Fibroblast of the aortic adventitia (primary cell): ENCODE measurements at regions not wholly inside any gene's neighbourhood (a gene's known extent, or its start where the extent isn't known, plus 50 kb on each side); places are given as distances from the start of the nearest gene placed in this dataset.
"Not testable (repeated sequence)": the region's sequence is repeated elsewhere in the genome, so short reads cannot be mapped to it uniquely, and the experiment has no call there.

Experiments used
- DNase-seq: peaks from one replicate; pipeline ENCODE4 v3.0.0-alpha.2; 2010; ENCODE audit warnings: low read depth
- H3K4me3 ChIP-seq: 2 replicates; pipeline ENCODE4 v1.5.1; 2011; ENCODE audit warnings: low read depth, mild to moderate bottlenecking, control low read depth, low read length, moderate library complexity
- TF ChIP-seq, protein P1 (sequence below): IDR thresholded peaks from 2 replicates; pipeline ENCODE4 v1.5.1; 2011; ENCODE audit warnings: mild to moderate bottlenecking, low read length, control low read depth, inconsistent platforms; ENCODE audit not compliant: insufficient read depth

DNA sequence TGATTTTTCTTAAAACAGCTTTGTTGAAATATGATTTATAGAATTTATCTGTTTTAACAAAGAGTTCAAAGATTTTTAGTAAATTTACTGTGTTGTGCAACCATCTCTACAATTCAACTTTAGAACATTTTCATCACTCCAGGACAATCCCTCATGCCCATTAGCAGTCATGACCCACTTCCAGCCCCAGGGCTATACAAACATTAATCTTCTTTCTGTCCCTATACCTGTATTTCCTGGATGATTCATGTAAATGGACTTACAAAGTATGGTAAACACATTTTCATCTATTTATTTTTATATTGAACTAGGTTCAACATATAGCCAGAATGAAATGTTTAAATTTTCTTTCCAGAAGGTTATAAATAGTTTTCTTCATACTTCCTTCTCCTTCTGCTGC is 127.8 kb upstream of the CCDC180 start:
- TF ChIP-seq, protein P1, sequence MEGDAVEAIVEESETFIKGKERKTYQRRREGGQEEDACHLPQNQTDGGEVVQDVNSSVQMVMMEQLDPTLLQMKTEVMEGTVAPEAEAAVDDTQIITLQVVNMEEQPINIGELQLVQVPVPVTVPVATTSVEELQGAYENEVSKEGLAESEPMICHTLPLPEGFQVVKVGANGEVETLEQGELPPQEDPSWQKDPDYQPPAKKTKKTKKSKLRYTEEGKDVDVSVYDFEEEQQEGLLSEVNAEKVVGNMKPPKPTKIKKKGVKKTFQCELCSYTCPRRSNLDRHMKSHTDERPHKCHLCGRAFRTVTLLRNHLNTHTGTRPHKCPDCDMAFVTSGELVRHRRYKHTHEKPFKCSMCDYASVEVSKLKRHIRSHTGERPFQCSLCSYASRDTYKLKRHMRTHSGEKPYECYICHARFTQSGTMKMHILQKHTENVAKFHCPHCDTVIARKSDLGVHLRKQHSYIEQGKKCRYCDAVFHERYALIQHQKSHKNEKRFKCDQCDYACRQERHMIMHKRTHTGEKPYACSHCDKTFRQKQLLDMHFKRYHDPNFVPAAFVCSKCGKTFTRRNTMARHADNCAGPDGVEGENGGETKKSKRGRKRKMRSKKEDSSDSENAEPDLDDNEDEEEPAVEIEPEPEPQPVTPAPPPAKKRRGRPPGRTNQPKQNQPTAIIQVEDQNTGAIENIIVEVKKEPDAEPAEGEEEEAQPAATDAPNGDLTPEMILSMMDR, result no peak
- no peak for DNase-seq
- H3K4me3 ChIP-seq, result no peak overlapping the region

DNA sequence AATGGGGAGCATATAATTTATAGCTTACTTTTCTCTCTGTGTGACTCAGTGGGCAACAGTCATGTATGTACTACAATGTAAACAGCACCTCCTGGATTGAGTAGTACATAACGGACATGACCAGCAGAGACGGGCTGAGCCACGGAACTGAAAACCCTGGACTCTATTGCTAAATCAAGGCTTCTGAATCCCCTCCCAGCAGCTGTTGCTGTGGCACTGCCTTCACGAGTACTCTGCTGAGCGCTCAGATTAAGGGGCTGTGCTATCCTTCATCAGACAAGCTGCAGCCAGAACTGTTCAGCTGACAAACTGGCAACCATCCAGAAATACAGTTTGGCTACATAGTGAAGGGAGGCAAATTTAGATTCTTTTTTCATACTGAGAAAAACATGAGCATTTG is 131.3 kb upstream of the CCDC180 start:
- TF ChIP-seq, protein P1, result no peak
- H3K4me3 ChIP-seq, result no peak overlapping the region
- DNase-seq, result no peak

DNA sequence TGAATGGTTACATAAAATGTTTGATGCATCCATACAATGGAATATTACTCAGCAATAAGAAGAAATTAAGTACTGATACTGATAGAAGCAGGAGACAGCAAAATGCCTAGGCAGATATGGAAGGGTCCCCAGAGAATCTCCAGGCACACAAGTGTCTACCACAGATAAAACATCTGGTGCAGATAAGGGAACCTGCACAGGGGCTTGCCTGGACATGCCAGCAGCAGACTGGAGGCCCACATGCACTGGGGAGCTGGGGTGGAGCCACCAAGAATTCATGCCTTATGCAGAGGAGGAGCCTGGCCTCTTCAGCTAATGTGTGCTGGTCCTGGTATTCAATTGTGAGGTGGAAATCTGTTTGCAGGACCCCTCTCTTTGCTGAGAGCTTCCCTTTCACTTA is 129.2 kb upstream of the CTSV start:
- DNase-seq, result peak; percentile 1

DNA sequence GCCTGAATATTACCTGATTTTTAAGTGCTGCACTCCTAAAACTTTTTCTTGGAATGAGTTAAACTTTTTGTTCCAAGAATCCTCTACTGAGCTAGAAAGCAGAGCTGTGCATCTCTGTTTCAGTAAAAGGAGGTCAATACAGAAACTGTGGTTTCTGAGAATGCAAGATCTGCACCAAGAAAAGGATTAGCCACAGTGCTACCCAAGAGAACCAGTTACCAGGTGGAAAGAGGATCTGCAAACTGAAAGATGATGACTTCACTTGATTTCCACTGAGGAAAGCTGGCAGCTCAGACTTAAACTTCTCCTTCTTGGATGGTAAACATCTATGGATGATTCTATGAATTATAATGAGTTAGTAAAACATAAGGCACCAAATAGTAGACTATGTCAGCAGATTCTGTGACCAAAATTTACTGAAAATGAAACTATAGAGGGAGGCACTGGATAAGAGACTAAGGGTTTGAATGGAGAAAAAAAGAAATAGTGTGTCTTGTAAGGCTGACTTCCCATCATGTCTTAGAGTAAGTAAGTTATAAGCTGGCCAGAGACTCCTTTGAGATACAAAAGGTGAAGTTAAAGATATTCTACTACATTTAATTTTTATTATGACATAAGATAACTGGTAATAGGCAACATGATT is 127.7 kb upstream of the CTSV start:
- DNase-seq, H3K4me3 ChIP-seq: not testable (repeated sequence)

More for the DNA sequence above, 129.2 kb upstream of the CTSV start:
- not testable (repeated sequence) for H3K4me3 ChIP-seq

DNA sequence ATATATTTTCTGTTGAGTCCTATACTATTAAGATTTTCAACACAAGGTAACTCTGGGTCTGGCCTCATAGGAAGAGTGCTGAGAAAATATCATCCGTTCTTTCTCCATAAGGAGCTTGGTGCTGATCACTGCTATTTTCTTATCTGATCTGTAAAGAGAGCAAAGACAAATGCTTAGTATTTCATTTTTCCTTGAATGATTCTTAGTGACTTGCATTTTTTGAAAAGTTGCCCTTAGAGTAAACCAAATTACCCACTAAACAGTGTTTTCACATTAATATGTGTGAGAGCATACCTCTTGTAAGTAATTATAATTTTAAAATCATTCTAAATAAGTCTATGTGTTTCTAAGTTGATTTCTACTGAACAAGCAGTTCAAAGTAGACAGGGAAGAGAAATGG is 121.3 kb upstream of the CTSV start:
- H3K4me3 ChIP-seq, result no peak overlapping the region
- TF ChIP-seq, protein P1, result no peak
- DNase-seq, result no peak

DNA sequence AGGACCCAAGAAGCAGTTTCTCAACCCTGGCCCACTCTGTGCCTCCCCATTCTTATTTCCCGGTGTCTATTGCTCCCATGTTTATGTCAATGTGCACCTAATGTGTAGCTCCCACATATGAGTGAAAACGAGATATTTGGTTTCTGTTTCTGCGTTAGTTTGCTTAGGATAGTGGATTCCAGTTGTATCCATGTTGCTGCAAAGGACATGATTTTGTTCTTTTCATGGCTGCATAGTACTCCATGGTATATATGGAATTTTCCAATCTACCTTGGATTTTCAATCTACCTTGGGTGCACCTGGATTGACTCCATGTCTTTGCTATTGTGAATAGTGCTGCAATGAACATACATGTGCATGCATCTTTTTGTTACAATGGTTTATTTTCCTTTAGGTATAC is 119.8 kb upstream of the CTSV start:
- H3K4me3 ChIP-seq, DNase-seq: not testable (repeated sequence)

DNA sequence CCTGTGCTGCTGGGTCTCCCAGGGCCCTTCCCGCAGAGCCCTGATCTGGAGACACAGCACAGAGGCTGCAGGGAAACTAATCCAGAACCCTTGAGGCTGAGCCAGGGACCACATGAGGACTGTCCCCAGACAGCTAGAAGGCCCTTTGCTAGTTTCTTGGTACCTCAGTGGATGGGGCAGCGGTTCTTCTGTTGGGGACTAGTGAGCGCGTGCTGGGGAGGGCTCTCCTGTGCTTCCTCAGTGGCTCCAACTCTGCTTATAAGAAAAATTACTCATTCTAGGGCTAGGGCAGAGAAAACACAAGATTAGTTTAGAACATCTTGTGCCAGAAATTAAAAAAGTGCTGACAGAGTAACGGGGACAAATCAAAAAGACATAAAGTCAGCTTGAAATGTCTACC is 116.5 kb upstream of the CTSV start:
- not testable (repeated sequence) for DNase-seq, H3K4me3 ChIP-seq

DNA sequence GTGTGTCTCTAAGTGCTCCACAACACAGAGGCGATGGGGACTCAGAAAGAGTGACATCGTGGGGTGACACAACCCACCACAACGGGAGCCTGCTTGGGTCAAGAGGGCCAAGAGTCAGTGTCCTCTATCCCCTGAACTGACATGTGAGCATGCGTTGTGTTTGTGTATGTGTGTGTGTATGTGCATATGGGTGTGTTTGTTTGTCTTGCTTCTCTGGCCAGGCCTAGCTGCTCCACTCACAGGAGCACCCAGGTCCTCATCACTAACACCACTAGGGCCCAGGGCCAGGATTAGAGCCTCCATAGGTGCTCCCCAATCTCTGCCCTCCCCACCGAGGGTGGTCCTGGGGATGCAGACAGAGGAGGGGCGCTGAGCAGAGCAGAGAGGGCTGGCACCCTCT is 115.0 kb upstream of the CTSV start:
- H3K4me3 ChIP-seq, result no peak overlapping the region
- TF ChIP-seq, protein P1, result no peak
- DNase-seq, result no peak

DNA sequence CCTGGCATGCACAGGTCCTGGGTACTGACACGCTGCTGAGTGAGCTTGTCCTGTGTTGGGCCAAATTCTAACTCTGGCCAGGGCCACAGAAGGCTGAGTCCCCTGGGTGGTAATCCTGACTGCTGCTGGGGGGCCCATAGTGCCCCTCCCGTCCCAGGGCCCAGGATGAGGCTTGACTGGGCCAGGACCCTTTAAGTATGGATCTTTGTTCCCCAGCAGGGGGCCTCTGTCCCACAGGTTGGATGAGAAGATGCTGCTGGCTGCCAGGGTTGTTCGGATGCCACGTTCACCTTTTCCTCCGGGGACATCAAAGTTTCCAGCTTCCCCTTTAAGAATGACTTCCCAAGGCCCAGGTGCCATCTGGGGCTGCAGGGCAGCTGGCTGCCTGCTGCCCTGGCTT is 114.2 kb upstream of the CTSV start:
- not testable (repeated sequence) for H3K4me3 ChIP-seq, DNase-seq

DNA sequence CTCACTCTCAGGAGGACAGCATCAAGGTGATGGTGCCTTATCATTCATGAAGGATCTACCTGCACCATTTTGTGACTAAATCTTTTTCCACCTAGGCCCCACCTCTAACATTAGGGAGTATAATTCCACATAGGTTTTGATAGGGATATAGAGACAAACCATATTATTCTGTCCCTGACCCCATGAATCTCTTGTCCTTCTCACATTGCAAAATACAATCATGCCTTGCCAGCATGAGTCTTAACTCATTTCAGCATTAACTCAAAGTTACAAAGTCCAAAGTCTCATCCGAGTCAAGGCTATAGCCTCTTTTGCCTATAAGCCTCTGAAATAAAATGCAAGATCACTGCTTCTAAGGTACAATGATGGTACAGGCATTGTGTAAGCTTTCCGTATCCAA is 111.5 kb upstream of the CTSV start:
- not testable (repeated sequence) for H3K4me3 ChIP-seq, DNase-seq

DNA sequence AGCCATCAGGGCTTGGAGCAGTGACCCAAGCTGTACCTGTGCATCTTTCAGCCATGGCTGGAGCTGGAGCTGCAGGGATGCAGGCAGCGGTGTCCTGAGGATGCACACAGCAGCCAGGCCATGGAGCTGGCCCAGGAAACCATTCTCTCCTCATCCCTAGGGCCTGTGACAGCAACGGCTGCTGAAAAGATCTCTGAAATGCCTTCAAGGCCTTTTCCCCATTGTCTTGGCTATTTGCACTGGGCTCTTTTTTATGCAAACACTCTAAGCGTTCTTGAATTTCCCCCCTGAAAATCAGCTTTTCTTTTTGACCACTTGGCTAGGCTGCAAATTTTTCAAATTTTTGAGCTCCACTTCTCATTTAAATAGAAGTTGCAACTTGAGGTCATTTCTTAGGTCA is 109.5 kb upstream of the CTSV start:
- not testable (repeated sequence) for DNase-seq, H3K4me3 ChIP-seq

DNA sequence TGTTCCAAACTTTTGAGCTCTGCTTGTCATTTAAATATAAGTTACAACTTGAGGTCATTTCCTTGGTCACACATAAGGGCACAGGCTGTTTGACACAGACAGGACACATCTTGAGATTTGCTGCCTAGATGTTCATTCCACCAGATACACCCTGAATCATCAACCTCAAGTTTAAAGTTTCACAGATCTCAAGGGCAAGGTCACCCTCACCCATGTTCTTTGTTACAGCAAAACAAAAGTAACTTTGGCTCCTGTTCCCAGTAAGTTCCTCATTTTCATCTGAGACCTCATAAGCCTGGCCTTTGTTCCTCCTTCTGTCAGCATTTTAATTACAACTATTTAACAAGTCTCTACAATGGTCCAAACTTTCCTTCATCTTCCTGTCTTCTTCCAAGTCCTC is 106.7 kb upstream of the CTSV start:
- DNase-seq, H3K4me3 ChIP-seq: not testable (repeated sequence)
